HFFc6 (cell line): ENCODE measurements at regions not wholly inside any gene's neighbourhood (a gene's known extent, or its start where the extent isn't known, plus 50 kb on each side); places are given as distances from the start of the nearest gene placed in this dataset.

ENCODE experiments used
- DNase-seq: peaks from one replicate; pipeline ENCODE4 v3.0.0-alpha.2; 2018
- H3K27ac Mint-ChIP-seq: 2 replicates; pipeline ENCODE4 v1.8.0; 2020; ENCODE audit warnings: mild to moderate bottlenecking, mixed read lengths
- H3K27me3 Mint-ChIP-seq: 2 replicates; pipeline ENCODE4 v1.8.0; 2021; ENCODE audit warnings: mild to moderate bottlenecking, moderate library complexity, mixed read lengths; ENCODE audit not compliant: insufficient read depth
- H3K36me3 Mint-ChIP-seq: 2 replicates; pipeline ENCODE4 v1.8.0; 2021; ENCODE audit warnings: low read depth, mixed read lengths
- H3K4me1 Mint-ChIP-seq: 2 replicates; pipeline ENCODE4 v1.8.0; 2020; ENCODE audit warnings: low read depth, mixed read lengths
- H3K4me3 Mint-ChIP-seq: 2 replicates; pipeline ENCODE4 v1.8.0; 2020; ENCODE audit warnings: mild to moderate bottlenecking, moderate library complexity, mixed read lengths
- H3K9me3 Mint-ChIP-seq: 2 replicates; pipeline ENCODE4 v1.8.0; 2020; ENCODE audit warnings: mild to moderate bottlenecking, mixed read lengths
- TF ChIP-seq, protein P1 (sequence below): fragments of 200-600 bp; sonication (generic); IDR thresholded peaks from 2 replicates; pipeline ENCODE4 v1.5.0; 2021; ENCODE audit warnings: antibody characterized with exemption, mild to moderate bottlenecking

- Mint-ChIP-seq H3K27ac (peak overlapping the region; percentile 44; the same call in 1 of the 2 replicates), H3K36me3 (no peaks in the 10 kb centered on the region), H3K9me3 (no peaks in the 10 kb centered on the region), H3K27me3 (no peaks in the 10 kb centered on the region), H3K4me3 (no peak overlapping the region), H3K4me1 (peaks cover 28% of the 10 kb centered on the region)
- TF ChIP-seq, protein P1, sequence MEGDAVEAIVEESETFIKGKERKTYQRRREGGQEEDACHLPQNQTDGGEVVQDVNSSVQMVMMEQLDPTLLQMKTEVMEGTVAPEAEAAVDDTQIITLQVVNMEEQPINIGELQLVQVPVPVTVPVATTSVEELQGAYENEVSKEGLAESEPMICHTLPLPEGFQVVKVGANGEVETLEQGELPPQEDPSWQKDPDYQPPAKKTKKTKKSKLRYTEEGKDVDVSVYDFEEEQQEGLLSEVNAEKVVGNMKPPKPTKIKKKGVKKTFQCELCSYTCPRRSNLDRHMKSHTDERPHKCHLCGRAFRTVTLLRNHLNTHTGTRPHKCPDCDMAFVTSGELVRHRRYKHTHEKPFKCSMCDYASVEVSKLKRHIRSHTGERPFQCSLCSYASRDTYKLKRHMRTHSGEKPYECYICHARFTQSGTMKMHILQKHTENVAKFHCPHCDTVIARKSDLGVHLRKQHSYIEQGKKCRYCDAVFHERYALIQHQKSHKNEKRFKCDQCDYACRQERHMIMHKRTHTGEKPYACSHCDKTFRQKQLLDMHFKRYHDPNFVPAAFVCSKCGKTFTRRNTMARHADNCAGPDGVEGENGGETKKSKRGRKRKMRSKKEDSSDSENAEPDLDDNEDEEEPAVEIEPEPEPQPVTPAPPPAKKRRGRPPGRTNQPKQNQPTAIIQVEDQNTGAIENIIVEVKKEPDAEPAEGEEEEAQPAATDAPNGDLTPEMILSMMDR = no peak
- DNase-seq = peak; percentile 44
These were observed 91.3 kb upstream of the SMIM30 start for GRCh38 chr7:113209449-113210203.

DNA sequence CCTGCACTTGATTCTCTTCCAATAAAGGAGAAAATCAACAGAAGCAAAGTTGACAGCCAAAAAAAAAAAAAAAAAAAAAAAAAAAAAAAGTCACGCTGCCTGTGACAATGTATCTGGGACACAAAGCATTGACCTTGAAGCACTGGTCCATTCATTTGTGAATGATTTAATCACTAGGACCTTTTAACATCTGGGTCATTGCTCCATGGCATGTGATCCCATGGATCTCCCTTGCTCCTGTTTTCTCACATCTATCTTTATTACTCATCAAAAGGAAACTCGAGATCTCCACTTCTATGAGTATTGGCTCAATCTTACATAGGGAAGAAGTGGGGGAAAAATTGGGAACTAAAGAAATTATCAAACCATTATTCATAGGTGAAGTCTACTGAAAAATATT lies 89.6 kb upstream of the SMIM30 start:
- Mint-ChIP-seq H3K4me1 (peaks cover 36% of the 10 kb centered on the region), H3K27me3 (no peaks in the 10 kb centered on the region; the same call in 1 of the 2 replicates), H3K27ac (no peak overlapping the region), H3K36me3 (no peaks in the 10 kb centered on the region), H3K4me3 (no peak overlapping the region), H3K9me3 (no peaks in the 10 kb centered on the region)
- TF ChIP-seq, protein P1 = no peak
- no peak for DNase-seq

DNA sequence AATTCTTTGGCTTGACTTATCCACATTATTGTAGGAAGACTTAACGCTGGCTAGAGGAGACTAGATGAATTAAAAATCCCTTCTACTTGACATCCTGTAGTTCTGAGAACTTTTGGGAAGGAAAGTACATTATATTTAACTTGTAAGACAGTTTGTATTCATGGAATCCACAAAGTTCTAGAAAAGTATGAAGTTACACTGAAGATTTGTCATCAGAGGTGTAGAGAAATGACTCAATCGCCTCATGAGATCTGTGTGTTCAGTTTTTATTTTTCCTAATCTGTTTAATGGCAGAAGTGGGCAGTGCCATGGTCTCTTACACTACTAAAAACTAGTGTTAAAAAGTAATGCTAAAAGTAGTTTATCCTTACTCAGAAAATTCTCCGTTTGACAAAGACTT lies 89.1 kb upstream of the SMIM30 start:
- Mint-ChIP-seq H3K9me3 (no peaks in the 10 kb centered on the region), H3K27ac (peak overlapping the region; percentile 4; the same call in 1 of the 2 replicates), H3K27me3 (no peaks in the 10 kb centered on the region; the same call in 1 of the 2 replicates), H3K4me1 (peaks cover 36% of the 10 kb centered on the region), H3K36me3 (no peaks in the 10 kb centered on the region), H3K4me3 (no peak overlapping the region)
- TF ChIP-seq, protein P1 = no peak
- no peak for DNase-seq

DNA sequence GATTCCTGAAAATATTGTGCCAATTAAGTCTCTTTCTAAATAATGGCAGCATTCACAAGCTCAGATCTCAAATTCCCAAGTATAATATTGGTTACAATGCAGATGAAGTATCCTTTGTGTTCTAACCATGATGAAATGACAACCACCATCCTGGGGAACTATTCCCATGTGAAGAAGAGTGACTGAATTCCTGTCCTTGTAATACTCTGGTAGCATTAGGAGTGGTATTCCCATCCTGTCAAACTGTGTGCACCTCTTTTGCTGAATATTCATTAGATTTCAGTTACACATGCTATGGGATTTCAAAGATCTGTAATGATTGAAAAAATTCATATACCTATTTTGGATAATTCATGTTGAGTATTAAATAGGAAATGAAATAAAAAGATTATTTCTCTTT lies 86.1 kb upstream of the SMIM30 start:
- Mint-ChIP-seq H3K36me3 (no peaks in the 10 kb centered on the region), H3K9me3 (no peaks in the 10 kb centered on the region), H3K27me3 (no peaks in the 10 kb centered on the region; the same call in 1 of the 2 replicates), H3K4me1 (peaks cover 40% of the 10 kb centered on the region), H3K27ac (no peak overlapping the region), H3K4me3 (no peak overlapping the region)
- no peak for DNase-seq
- TF ChIP-seq, protein P1 = no peak

- Mint-ChIP-seq H3K9me3 (no peaks in the 10 kb centered on the region), H3K27me3 (no peaks in the 10 kb centered on the region; the same call in 1 of the 2 replicates), H3K4me1 (peaks cover 50% of the 10 kb centered on the region), H3K4me3 (no peak overlapping the region), H3K36me3 (no peaks in the 10 kb centered on the region), H3K27ac (no peak overlapping the region)
- no peak for DNase-seq
- TF ChIP-seq, protein P1 = no peak
These were observed 83.9 kb upstream of the SMIM30 start for GRCh38 chr7:113202284-113202683.
